ENCODE measurements at regions not wholly inside any gene's neighbourhood (a gene's known extent, or its start where the extent isn't known, plus 50 kb on each side); places are given as distances from the start of the nearest gene placed in this dataset.
"Not testable (repeated sequence)": the region's sequence is repeated elsewhere in the genome, so short reads cannot be mapped to it uniquely, and the experiment has no call there.

GRCh38 chr2:145380436-145381017, 860.6 kb upstream of the ZEB2 start:
- peak; percentile 99 for DNase-seq (ENCODE audit: low read depth)

- DNase-seq (ENCODE audit: low read depth) = peak; percentile 46
Observed at GRCh38 chr2:145379934-145380333, 860.0 kb upstream of the ZEB2 start.

GRCh38 chr2:145374165-145374564, 854.2 kb upstream of the ZEB2 start:
- DNase-seq (ENCODE audit: low read depth) = no peak

DNA sequence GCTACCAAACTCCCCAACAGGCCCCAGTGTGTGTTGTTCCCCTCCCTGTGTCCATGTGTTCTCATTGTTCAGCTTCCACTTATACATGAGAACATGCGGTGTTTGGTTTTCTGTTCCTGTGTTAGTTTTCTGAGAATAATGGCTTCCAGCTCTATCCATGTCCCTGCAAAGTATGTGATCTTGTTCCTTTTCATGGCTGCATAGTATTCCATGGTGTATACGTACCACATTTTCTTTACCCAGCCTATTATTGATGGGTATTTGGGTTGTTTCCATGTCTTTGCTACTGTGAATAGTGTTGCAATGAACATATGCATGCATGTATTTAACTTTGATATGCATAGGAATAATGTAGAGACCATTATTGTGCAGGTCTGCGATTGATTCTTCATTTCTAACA, 847.4 kb upstream of the ZEB2 start:
- not testable (repeated sequence) for DNase-seq (ENCODE audit: low read depth)

DNA sequence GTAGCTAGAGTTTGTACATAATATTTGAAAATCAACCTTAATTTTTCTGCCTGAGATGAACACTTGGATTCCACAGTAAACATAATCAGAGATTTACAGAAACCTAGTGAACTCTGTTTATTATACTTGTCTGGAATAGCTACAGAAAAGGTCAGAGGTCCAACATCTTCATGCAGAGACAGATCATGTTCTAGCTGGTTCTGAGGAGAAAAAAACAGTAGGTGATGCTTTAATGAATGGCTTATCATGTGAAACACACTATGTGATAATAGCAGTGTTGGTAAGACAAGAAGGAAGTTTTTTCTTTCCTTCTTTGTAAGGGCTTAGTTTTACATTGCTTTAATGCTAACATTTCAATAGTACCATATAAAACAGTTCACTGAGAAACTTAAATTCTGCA, 846.4 kb upstream of the ZEB2 start:
- no peak for DNase-seq (ENCODE audit: low read depth)

GRCh38 chr2:145360129-145360790, 840.3 kb upstream of the ZEB2 start:
- no peak for DNase-seq (ENCODE audit: low read depth)

DNA sequence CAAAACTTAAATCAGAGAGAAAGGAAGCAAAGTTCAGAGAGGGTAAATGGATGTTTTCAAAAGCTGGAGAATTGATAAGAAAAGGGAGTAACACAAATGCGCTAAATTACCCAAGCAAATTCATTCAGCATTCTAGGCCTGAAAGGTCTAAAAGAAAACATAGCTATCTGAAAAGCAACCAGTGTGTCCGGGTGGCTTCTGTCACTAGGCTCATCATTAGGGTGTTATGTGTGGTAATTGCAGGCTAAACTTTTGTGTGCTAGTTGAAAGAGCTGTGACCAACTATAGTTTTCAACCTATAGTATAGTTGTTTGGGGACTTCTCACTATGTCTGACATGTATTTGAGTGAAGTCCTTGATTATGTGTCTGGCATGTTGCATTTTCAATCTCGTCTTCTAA, 839.6 kb upstream of the ZEB2 start:
- DNase-seq (ENCODE audit: low read depth) = no peak

DNA sequence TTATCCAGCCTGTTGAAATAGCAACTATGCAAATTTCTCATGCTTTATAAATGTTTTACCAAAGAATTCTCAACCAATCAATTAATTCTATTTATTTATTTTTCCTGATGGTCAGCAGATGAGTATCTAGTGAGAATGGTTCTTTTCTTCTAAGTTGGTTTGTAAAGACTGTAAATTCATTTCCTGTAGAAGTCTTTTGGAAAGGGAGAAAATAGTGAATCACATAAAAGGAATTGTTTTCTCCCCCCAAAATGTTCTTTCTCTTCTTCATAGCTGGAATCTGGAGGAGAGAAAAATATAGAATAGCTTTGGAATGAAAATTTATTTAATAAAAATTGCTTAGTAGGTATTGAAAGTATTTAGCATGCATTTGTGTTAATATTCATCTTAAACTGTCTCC, 836.1 kb upstream of the ZEB2 start:
- DNase-seq (ENCODE audit: low read depth) = peak; percentile 9

GRCh38 chr2:145352484-145352883, 832.6 kb upstream of the ZEB2 start:
- DNase-seq (ENCODE audit: low read depth) = no peak

DNA sequence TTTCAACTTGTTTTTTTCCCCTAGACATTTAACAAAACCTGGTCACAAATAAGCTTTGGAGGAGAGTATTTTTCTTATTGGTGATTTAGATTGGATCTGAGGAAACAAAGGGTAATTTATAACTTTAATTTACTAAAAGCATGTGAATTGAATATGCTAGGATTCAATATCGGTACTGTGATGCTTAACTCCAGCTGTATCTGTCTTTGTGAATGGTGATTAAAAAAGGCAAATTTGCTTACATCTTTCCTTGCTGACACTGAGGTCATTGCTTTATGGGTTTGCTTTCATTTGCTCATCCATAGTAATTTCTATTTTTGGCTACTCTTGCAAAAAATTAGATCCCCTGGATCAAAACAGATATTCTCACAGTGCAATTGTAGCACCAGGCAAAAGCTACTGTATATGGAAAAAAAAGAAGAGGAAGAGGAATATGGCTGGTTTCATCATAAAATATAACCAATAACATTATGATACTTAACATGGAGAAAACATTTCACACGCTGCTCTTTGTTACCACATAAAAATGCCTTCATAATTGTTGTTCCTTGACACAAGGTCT, 832.0 kb upstream of the ZEB2 start:
- DNase-seq (ENCODE audit: low read depth) = no peak

DNA sequence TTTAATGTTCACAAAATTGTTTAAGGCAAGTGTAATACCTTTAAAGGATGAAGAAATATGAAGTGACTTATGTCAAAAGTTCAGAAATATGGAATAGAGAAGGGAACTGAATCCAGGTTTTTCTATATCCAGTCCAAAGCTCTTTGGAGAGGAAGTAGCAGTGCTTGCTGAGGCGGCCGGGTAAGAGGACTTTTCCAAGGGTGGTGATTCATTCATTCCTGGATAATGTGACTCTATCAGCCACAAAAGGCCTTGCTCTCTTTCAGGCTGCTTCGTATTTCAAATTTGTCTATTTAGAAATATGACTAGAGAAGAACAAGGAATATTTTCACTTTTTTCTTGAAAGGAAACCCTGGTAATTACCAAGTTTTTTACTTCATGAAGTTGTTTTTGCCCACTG, 830.1 kb upstream of the ZEB2 start:
- peak; percentile 79 for DNase-seq (ENCODE audit: low read depth)

- DNase-seq (ENCODE audit: low read depth) = peak; percentile 35
Observed at GRCh38 chr2:145344076-145344724, 824.3 kb upstream of the ZEB2 start.

- DNase-seq (ENCODE audit: low read depth) = no peak
Observed at GRCh38 chr2:145343287-145343686, 823.4 kb upstream of the ZEB2 start.

DNA sequence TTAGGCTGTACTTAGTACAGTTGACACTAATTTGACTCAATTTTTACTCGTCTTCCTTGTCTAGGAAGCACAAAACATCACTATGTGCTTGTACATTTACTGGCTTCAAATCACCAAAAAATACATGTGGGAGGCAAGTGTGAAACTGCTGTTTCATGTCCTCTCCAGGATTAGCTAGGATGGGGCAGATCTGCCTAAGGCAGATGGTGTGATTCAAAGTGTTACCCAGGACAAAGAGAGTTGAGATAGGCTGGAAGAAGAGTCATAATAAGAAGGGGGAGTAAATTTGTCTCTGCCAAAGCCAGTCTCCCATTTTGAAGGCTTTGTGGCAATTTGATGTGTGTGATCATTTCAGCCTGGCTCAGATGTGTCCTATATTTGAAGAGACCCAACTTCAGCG, 821.6 kb upstream of the ZEB2 start:
- DNase-seq (ENCODE audit: low read depth) = no peak

- no peak for DNase-seq (ENCODE audit: low read depth)
Observed at GRCh38 chr2:145339646-145340045, 819.7 kb upstream of the ZEB2 start.

GRCh38 chr2:145332210-145332898, 812.4 kb upstream of the ZEB2 start:
- DNase-seq (ENCODE audit: low read depth) = no peak

- DNase-seq (ENCODE audit: low read depth) = no peak
Observed at GRCh38 chr2:145329971-145330370, 810.1 kb upstream of the ZEB2 start.

- no peak for DNase-seq (ENCODE audit: low read depth)
Observed at GRCh38 chr2:145325485-145325884, 805.6 kb upstream of the ZEB2 start.

- DNase-seq (ENCODE audit: low read depth) = no peak
Observed at GRCh38 chr2:145324748-145325147, 804.8 kb upstream of the ZEB2 start.

DNA sequence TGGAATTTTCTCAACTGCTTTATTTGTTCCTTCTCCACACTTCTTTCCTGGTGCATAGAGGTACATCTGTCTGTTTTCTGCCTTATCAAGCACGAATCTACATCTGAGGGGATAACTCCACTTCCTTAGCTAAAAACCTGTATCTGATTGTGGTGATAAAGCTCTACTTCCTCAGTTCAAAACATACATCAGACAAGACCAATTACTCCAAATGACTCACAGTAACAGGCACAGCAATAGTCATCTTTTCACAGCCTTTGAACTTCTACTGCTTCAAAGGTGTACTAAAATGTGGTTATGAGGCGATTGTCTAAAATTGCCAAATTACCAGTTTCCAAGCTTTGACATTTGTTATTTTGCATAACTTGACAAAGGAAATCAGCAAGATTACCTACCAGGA, 803.6 kb upstream of the ZEB2 start:
- DNase-seq (ENCODE audit: low read depth) = peak; percentile 16

DNA sequence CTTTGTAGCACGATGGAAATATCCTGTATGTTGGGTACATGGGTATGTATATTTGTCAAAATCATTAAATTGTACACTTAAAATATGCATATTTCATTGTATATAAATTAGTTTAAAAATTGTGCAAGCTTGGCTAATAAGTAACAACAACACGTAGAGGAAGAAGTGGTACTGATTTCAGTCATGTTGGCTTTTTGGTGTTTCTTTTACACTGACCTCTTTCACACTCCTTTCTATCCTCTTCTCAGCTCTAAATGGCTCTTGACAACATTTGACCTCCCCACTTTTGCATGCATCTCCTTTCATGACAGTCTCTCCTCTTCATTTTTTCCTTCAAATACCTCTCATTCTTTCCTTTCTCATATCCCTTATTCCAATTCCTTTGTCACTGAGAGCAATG, 801.4 kb upstream of the ZEB2 start:
- no peak for DNase-seq (ENCODE audit: low read depth)

DNA sequence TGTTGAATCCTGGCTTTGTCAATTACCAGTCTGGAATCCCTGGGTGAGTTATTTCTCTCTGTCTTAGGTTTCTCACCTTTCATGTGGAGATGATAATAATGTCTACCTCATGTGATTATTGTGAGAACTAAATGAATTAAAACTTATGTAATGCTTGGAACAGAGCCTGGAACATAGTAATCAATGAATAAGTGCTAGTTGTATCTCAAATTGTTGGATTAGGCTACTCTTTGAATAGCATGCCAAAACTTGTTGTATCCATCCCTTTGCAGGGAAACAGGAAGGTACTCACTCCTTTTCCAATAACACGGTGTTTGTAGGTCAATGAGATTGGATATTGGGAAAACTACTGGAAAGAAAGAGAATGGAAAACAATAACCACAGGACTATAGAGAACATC, 796.6 kb upstream of the ZEB2 start:
- DNase-seq (ENCODE audit: low read depth) = no peak

Data from LHCN-M2 (cell line).